ENCODE measurements at regions not wholly inside any gene's neighbourhood (a gene's known extent, or its start where the extent isn't known, plus 50 kb on each side); places are given as distances from the start of the nearest gene placed in this dataset.

GRCh38 chr6:28734443-28734959 is 189.3 kb downstream of the TRIM27 start:
- H3K4me3 ChIP-seq (replicated peaks; ENCODE audit: low read depth, low read length): peak overlapping the region; percentile 12
- TF ChIP-seq CTCF (IDR thresholded peaks at IDR 0.05; ENCODE audit: low read length, missing control alignments): no peak
- DNase-seq (ENCODE audit: low read depth): no peak

- TF ChIP-seq CTCF (IDR thresholded peaks at IDR 0.05; ENCODE audit: low read length, missing control alignments): no peak
- no peak for DNase-seq (ENCODE audit: low read depth)
- no peak overlapping the region for H3K4me3 ChIP-seq (replicated peaks; ENCODE audit: low read depth, low read length)
Measured at GRCh38 chr6:28736121-28736520, 187.7 kb downstream of the TRIM27 start.

GRCh38 chr6:28737750-28738395 is 185.9 kb downstream of the TRIM27 start:
- no peak for DNase-seq (ENCODE audit: low read depth)
- H3K4me3 ChIP-seq (replicated peaks; ENCODE audit: low read depth, low read length): no peak overlapping the region
- TF ChIP-seq CTCF (IDR thresholded peaks at IDR 0.05; ENCODE audit: low read length, missing control alignments): no peak

- no peak for DNase-seq (ENCODE audit: low read depth)
- TF ChIP-seq CTCF (IDR thresholded peaks at IDR 0.05; ENCODE audit: low read length, missing control alignments): no peak
- no peak overlapping the region for H3K4me3 ChIP-seq (replicated peaks; ENCODE audit: low read depth, low read length)
Measured at GRCh38 chr6:28738396-28738765, 185.4 kb downstream of the TRIM27 start.

GRCh38 chr6:28741363-28741762 is 182.4 kb downstream of the TRIM27 start:
- no peak for DNase-seq (ENCODE audit: low read depth)
- no peak overlapping the region for H3K4me3 ChIP-seq (replicated peaks; ENCODE audit: low read depth, low read length)
- no peak for TF ChIP-seq CTCF (IDR thresholded peaks at IDR 0.05; ENCODE audit: low read length, missing control alignments)

GRCh38 chr6:28742668-28743270 is 181.0 kb downstream of the TRIM27 start:
- DNase-seq (ENCODE audit: low read depth): peak; percentile 38
- H3K4me3 ChIP-seq (replicated peaks; ENCODE audit: low read depth, low read length): no peak overlapping the region
- TF ChIP-seq CTCF (IDR thresholded peaks at IDR 0.05; ENCODE audit: low read length, missing control alignments): no peak

Data from fibroblast of pulmonary artery (primary cell).